Astrocyte (in vitro differentiated cells and primary cell): ENCODE measurements at regions not wholly inside any gene's neighbourhood (a gene's known extent, or its start where the extent isn't known, plus 50 kb on each side); places are given as distances from the start of the nearest gene placed in this dataset.

ENCODE experiments used
- DNase-seq: peaks from one replicate; pipeline ENCODE4 v3.0.0-alpha.2; 2010; ENCODE audit warnings: low read depth
- FAIRE-seq: peaks from 2 replicates; lab custom pipeline; 2011; peaks lifted over from hg19 to GRCh38; lab: Jason Lieb, UNC
- H2AFZ ChIP-seq: 2 replicates; pipeline ENCODE4 v1.6.0; 2012; ENCODE audit warnings: low read depth, low read length, inconsistent platforms
- H3K27ac ChIP-seq: 2 replicates; pipeline ENCODE4 v1.5.1; 2011; ENCODE audit warnings: low read depth, low read length, inconsistent platforms
- H3K27me3 ChIP-seq: 2 replicates; pipeline ENCODE4 v1.6.0; 2011; ENCODE audit warnings: low read length, inconsistent platforms; ENCODE audit not compliant: insufficient read depth
- H3K36me3 ChIP-seq: 2 replicates; pipeline ENCODE4 v1.5.1; 2011; ENCODE audit warnings: low read length, inconsistent platforms; ENCODE audit not compliant: insufficient read depth
- H3K4me1 ChIP-seq: 2 replicates; pipeline ENCODE4 v1.5.1; 2011; ENCODE audit warnings: low read length, inconsistent platforms; ENCODE audit not compliant: insufficient read depth
- H3K4me2 ChIP-seq: 2 replicates; pipeline ENCODE4 v1.6.0; 2012; ENCODE audit warnings: low read length, inconsistent platforms
- H3K4me3 ChIP-seq: 2 replicates; pipeline ENCODE4 v1.5.1; 2011; ENCODE audit warnings: low read depth, mild to moderate bottlenecking, low read length, inconsistent platforms; ENCODE audit not compliant: insufficient read depth
- H3K79me2 ChIP-seq: 2 replicates; pipeline ENCODE4 v1.6.0; 2012; ENCODE audit warnings: mild to moderate bottlenecking, low read length, inconsistent platforms; ENCODE audit not compliant: insufficient read depth
- H3K9ac ChIP-seq: 2 replicates; pipeline ENCODE4 v1.6.0; 2012; ENCODE audit warnings: mild to moderate bottlenecking, low read length, inconsistent platforms
- H3K9me3 ChIP-seq: 2 replicates; pipeline ENCODE4 v1.5.1; 2012; ENCODE audit warnings: low read depth, mild to moderate bottlenecking, low read length, inconsistent platforms; ENCODE audit not compliant: insufficient read depth
- H4K20me1 ChIP-seq: 2 replicates; pipeline ENCODE4 v1.6.0; 2012; ENCODE audit warnings: low read length, inconsistent platforms; ENCODE audit not compliant: insufficient read depth
- H3K27ac Mint-ChIP-seq: one replicate; pipeline ENCODE4 v1.8.0; 2021; ENCODE audit warnings: mild to moderate bottlenecking, mixed read lengths; ENCODE audit not compliant: unreplicated experiment
- H3K27me3 Mint-ChIP-seq: one replicate; pipeline ENCODE4 v1.8.0; 2021; ENCODE audit warnings: low read depth, mixed read lengths; ENCODE audit not compliant: unreplicated experiment
- H3K36me3 Mint-ChIP-seq: one replicate; pipeline ENCODE4 v1.8.0; 2021; ENCODE audit warnings: low read depth, mixed read lengths; ENCODE audit not compliant: unreplicated experiment
- H3K4me1 Mint-ChIP-seq: one replicate; pipeline ENCODE4 v1.8.0; 2021; ENCODE audit warnings: low read depth, mixed read lengths; ENCODE audit not compliant: unreplicated experiment
- H3K4me3 Mint-ChIP-seq: one replicate; pipeline ENCODE4 v1.8.0; 2021; ENCODE audit warnings: mild to moderate bottlenecking, moderate library complexity, mixed read lengths; ENCODE audit not compliant: unreplicated experiment
- H3K9me3 Mint-ChIP-seq: one replicate; pipeline ENCODE4 v1.8.0; 2021; ENCODE audit warnings: mild to moderate bottlenecking, mixed read lengths; ENCODE audit not compliant: unreplicated experiment
- EZH2 ChIP-seq: IDR thresholded peaks from 2 replicates; pipeline ENCODE4 v1.6.1; 2012; ENCODE audit warnings: mild to moderate bottlenecking, low read length, inconsistent platforms; ENCODE audit not compliant: insufficient read depth
- TF ChIP-seq, protein P1 (sequence below): IDR thresholded peaks from 2 replicates; pipeline ENCODE4 v1.5.1; 2011; ENCODE audit warnings: low read depth, mild to moderate bottlenecking, inconsistent platforms, low read length, moderate library complexity; ENCODE audit not compliant: insufficient read depth

DNA sequence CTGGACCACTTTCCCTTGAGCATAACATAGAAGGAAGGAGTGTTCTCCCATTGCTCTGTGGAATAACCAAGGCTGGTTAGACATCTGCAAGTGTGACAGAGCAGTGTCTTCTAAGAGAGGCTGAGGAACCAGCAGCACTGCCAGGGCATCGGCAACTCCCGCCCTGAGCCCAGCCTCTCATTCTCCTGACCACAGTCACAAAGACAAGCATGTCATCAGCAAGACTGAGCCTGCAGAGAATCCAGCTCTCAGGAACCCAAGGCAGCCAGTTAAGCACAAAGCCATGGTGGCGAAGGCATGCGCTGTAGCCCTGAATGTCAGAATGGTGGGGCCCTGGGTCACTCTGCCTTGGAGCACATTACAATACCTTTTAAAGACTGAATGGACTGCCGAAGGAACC lies 253.9 kb downstream of the AGTPBP1 start:
- no peak for DNase-seq
- H3K9me3 ChIP-seq: no peaks in the 10 kb centered on the region
- Mint-ChIP-seq H3K4me3 (no peak overlapping the region), H3K9me3 (no peaks in the 10 kb centered on the region), H3K36me3 (no peaks in the 10 kb centered on the region), H3K4me1 (no peaks in the 10 kb centered on the region), H3K27ac (no peak overlapping the region), H3K27me3 (peaks cover 11% of the 10 kb centered on the region)
- no peak overlapping the region for H3K4me3 ChIP-seq
- no peaks in the 10 kb centered on the region for H3K27me3 ChIP-seq
- no peak overlapping the region for H3K27ac ChIP-seq
- H3K36me3 ChIP-seq: no peaks in the 10 kb centered on the region
- no peak for FAIRE-seq
- no peaks in the 10 kb centered on the region for H3K4me1 ChIP-seq
- TF ChIP-seq EZH2: no peak
- TF ChIP-seq, protein P1, sequence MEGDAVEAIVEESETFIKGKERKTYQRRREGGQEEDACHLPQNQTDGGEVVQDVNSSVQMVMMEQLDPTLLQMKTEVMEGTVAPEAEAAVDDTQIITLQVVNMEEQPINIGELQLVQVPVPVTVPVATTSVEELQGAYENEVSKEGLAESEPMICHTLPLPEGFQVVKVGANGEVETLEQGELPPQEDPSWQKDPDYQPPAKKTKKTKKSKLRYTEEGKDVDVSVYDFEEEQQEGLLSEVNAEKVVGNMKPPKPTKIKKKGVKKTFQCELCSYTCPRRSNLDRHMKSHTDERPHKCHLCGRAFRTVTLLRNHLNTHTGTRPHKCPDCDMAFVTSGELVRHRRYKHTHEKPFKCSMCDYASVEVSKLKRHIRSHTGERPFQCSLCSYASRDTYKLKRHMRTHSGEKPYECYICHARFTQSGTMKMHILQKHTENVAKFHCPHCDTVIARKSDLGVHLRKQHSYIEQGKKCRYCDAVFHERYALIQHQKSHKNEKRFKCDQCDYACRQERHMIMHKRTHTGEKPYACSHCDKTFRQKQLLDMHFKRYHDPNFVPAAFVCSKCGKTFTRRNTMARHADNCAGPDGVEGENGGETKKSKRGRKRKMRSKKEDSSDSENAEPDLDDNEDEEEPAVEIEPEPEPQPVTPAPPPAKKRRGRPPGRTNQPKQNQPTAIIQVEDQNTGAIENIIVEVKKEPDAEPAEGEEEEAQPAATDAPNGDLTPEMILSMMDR: no peak
- H3K9ac ChIP-seq: no peak overlapping the region
- H4K20me1 ChIP-seq: no peaks in the 10 kb centered on the region
- no peak overlapping the region for H3K4me2 ChIP-seq
- H2AFZ ChIP-seq: no peak overlapping the region
- H3K79me2 ChIP-seq: no peaks in the 10 kb centered on the region

DNA sequence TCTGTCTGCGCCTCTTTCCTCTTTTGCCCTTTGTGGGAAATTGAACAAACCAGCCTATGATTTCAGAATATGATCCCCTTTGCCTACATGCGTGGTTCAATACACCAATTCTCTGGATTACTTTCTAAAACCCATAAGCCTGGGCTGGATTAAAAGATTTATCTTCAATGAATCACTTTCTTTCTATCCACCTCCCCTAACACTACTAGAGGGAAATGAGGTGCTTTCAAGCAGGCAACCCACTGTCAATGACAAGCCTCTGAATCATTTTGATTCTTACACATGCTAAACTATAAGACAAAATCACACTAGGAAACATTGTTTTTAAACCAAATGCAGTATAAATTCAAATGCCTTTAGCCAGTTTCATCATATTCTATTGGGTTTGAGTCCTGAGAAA lies 257.5 kb downstream of the AGTPBP1 start:
- Mint-ChIP-seq H3K27me3 (peaks cover 21% of the 10 kb centered on the region), H3K27ac (no peak overlapping the region), H3K4me3 (no peak overlapping the region), H3K9me3 (peaks cover 3% of the 10 kb centered on the region), H3K36me3 (peaks cover 3% of the 10 kb centered on the region), H3K4me1 (no peaks in the 10 kb centered on the region)
- Histone ChIP-seq H4K20me1 (no peaks in the 10 kb centered on the region), H3K9me3 (no peaks in the 10 kb centered on the region), H2AFZ (no peak overlapping the region), H3K4me2 (no peak overlapping the region), H3K27me3 (no peaks in the 10 kb centered on the region), H3K4me1 (no peaks in the 10 kb centered on the region), H3K9ac (no peak overlapping the region), H3K36me3 (no peaks in the 10 kb centered on the region), H3K4me3 (no peak overlapping the region), H3K79me2 (no peaks in the 10 kb centered on the region), H3K27ac (no peak overlapping the region)
- no peak for FAIRE-seq
- no peak for TF ChIP-seq EZH2
- TF ChIP-seq, protein P1: no peak
- no peak for DNase-seq

DNA sequence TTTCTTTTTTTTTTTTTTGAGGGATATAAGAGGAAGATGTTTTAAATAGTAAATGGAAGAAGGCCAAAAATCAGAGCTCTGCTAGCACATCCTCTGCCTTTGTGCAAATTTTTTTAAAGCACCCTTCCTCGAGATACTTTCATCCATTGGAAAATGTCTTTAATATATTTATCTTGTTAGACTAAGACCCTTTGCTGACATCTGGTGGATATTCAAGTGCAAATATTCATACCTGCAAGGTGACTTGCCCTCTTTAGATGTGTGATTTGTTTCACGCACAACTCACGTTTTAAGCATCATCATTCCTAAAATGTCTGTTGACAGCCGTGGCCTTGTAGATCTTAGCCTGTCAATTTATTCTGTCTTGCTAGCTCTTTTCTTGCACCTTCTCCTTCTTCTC lies 258.5 kb downstream of the AGTPBP1 start:
- Histone ChIP-seq H3K36me3 (no peaks in the 10 kb centered on the region), H3K27me3 (no peaks in the 10 kb centered on the region), H3K4me2 (no peak overlapping the region), H3K4me3 (no peak overlapping the region), H3K79me2 (no peaks in the 10 kb centered on the region), H3K9ac (no peak overlapping the region), H4K20me1 (no peaks in the 10 kb centered on the region), H3K4me1 (no peaks in the 10 kb centered on the region), H2AFZ (no peak overlapping the region), H3K9me3 (no peaks in the 10 kb centered on the region), H3K27ac (no peak overlapping the region)
- FAIRE-seq: no peak
- H3K27ac Mint-ChIP-seq: no peak overlapping the region
- peaks cover 26% of the 10 kb centered on the region for H3K27me3 Mint-ChIP-seq
- H3K36me3 Mint-ChIP-seq: peaks cover 3% of the 10 kb centered on the region
- H3K4me3 Mint-ChIP-seq: no peak overlapping the region
- H3K9me3 Mint-ChIP-seq: peaks cover 3% of the 10 kb centered on the region
- H3K4me1 Mint-ChIP-seq: no peaks in the 10 kb centered on the region
- DNase-seq: no peak
- no peak for TF ChIP-seq EZH2
- TF ChIP-seq, protein P1: no peak
